ENCODE measurements at regions not wholly inside any gene's neighbourhood (a gene's known extent, or its start where the extent isn't known, plus 50 kb on each side); places are given as distances from the start of the nearest gene placed in this dataset.

GRCh38 chr7:27305854-27306253 lies 63.3 kb downstream of the EVX1 start:
- Histone ChIP-seq H3K9me2 (replicated peaks; ENCODE audit: insufficient read depth) (no peaks in the 10 kb centered on the region), H3K27me3 (no peaks in the 10 kb centered on the region), H3K4me1 (ENCODE audit: insufficient read depth) (no peaks in the 10 kb centered on the region), H4K20me1 (ENCODE audit: insufficient read depth, poor library complexity, severe bottlenecking) (no peaks in the 10 kb centered on the region), H3K27ac (no peak overlapping the region), H3K36me3 (replicated peaks; ENCODE audit: insufficient read depth, low read depth) (no peaks in the 10 kb centered on the region), H2AFZ (no peak overlapping the region), H3K4me3 (no peak overlapping the region), H3K79me2 (no peaks in the 10 kb centered on the region), H3K4me2 (no peak overlapping the region), H3K9me3 (ENCODE audit: low read depth) (no peaks in the 10 kb centered on the region)
- no peak for TF ChIP-seq CTCF (IDR thresholded peaks at IDR 0.05; ENCODE audit: poor library complexity)
- TF ChIP-seq EZH2 (IDR thresholded peaks at IDR 0.05; ENCODE audit: borderline replicate concordance): no peak
- no peak for TF ChIP-seq EZH2phosphoT487 (IDR thresholded peaks at IDR 0.05; ENCODE audit: low read depth, severe bottlenecking, unreplicated experiment)
- 79% methylated on average over 6 of the region's 6 CpGs for WGBS (ENCODE audit: low lambda C conversion rate, missing lambda C conversion rate)
- no peak for DNase-seq (ENCODE audit: low spot score)

- no peaks in the 10 kb centered on the region for H3K9me2 ChIP-seq (replicated peaks; ENCODE audit: insufficient read depth)
- H2AFZ ChIP-seq: no peak overlapping the region
- no peak overlapping the region for H3K27ac ChIP-seq
- no peaks in the 10 kb centered on the region for H3K36me3 ChIP-seq (replicated peaks; ENCODE audit: insufficient read depth, low read depth)
- DNase-seq (ENCODE audit: low spot score): no peak
- no peaks in the 10 kb centered on the region for H3K79me2 ChIP-seq
- TF ChIP-seq CTCF (IDR thresholded peaks at IDR 0.05; ENCODE audit: poor library complexity): no peak
- no peak for TF ChIP-seq EZH2 (IDR thresholded peaks at IDR 0.05; ENCODE audit: borderline replicate concordance)
- no peak for TF ChIP-seq EZH2phosphoT487 (IDR thresholded peaks at IDR 0.05; ENCODE audit: low read depth, severe bottlenecking, unreplicated experiment)
- no peaks in the 10 kb centered on the region for H4K20me1 ChIP-seq (ENCODE audit: insufficient read depth, poor library complexity, severe bottlenecking)
- WGBS (ENCODE audit: low lambda C conversion rate, missing lambda C conversion rate): 89% methylated on average over 4 of the region's 4 CpGs
- H3K27me3 ChIP-seq: no peaks in the 10 kb centered on the region
- H3K4me1 ChIP-seq (ENCODE audit: insufficient read depth): peaks cover 16% of the 10 kb centered on the region
- no peaks in the 10 kb centered on the region for H3K9me3 ChIP-seq (ENCODE audit: low read depth)
- H3K4me2 ChIP-seq: no peak overlapping the region
- H3K4me3 ChIP-seq: no peak overlapping the region
These were observed 70.2 kb downstream of the EVX1 start for GRCh38 chr7:27312820-27313219.

- H3K79me2 ChIP-seq: no peaks in the 10 kb centered on the region
- 51% methylated on average over 3 of the region's 3 CpGs for WGBS (ENCODE audit: low lambda C conversion rate, missing lambda C conversion rate)
- no peak overlapping the region for H3K4me3 ChIP-seq
- H3K27me3 ChIP-seq: no peaks in the 10 kb centered on the region
- no peaks in the 10 kb centered on the region for H3K9me2 ChIP-seq (replicated peaks; ENCODE audit: insufficient read depth)
- DNase-seq (ENCODE audit: low spot score): peak; percentile 12
- no peaks in the 10 kb centered on the region for H3K9me3 ChIP-seq (ENCODE audit: low read depth)
- H3K27ac ChIP-seq: peak overlapping the region; percentile 5
- no peak overlapping the region for H2AFZ ChIP-seq
- no peak for TF ChIP-seq CTCF (IDR thresholded peaks at IDR 0.05; ENCODE audit: poor library complexity)
- TF ChIP-seq EZH2phosphoT487 (IDR thresholded peaks at IDR 0.05; ENCODE audit: low read depth, severe bottlenecking, unreplicated experiment): no peak
- TF ChIP-seq EZH2 (IDR thresholded peaks at IDR 0.05; ENCODE audit: borderline replicate concordance): no peak
- peaks cover 16% of the 10 kb centered on the region for H3K4me1 ChIP-seq (ENCODE audit: insufficient read depth)
- no peaks in the 10 kb centered on the region for H3K36me3 ChIP-seq (replicated peaks; ENCODE audit: insufficient read depth, low read depth)
- no peaks in the 10 kb centered on the region for H4K20me1 ChIP-seq (ENCODE audit: insufficient read depth, poor library complexity, severe bottlenecking)
- H3K4me2 ChIP-seq: no peak overlapping the region
These were observed 71.5 kb downstream of the EVX1 start for GRCh38 chr7:27314111-27314510.

- 50% methylated on average over 5 of the region's 5 CpGs for WGBS (ENCODE audit: low lambda C conversion rate, missing lambda C conversion rate)
- Histone ChIP-seq H3K4me2 (peak overlapping the region; percentile 26), H2AFZ (no peak overlapping the region)
These were observed 72.5 kb downstream of the EVX1 start for GRCh38 chr7:27315066-27315465.

More at GRCh38 chr7:27315066-27315465, 72.5 kb downstream of the EVX1 start:
- Histone ChIP-seq H3K4me1 (ENCODE audit: insufficient read depth) (peaks cover 16% of the 10 kb centered on the region), H3K4me3 (no peak overlapping the region), H3K27ac (no peak overlapping the region), H3K36me3 (replicated peaks; ENCODE audit: insufficient read depth, low read depth) (no peaks in the 10 kb centered on the region), H3K9me2 (replicated peaks; ENCODE audit: insufficient read depth) (no peaks in the 10 kb centered on the region), H3K27me3 (no peaks in the 10 kb centered on the region), H4K20me1 (ENCODE audit: insufficient read depth, poor library complexity, severe bottlenecking) (no peaks in the 10 kb centered on the region), H3K9me3 (ENCODE audit: low read depth) (no peaks in the 10 kb centered on the region), H3K79me2 (no peaks in the 10 kb centered on the region)
- no peak for DNase-seq (ENCODE audit: low spot score)
- TF ChIP-seq EZH2phosphoT487 (IDR thresholded peaks at IDR 0.05; ENCODE audit: low read depth, severe bottlenecking, unreplicated experiment) (no peak), EZH2 (IDR thresholded peaks at IDR 0.05; ENCODE audit: borderline replicate concordance) (no peak), CTCF (IDR thresholded peaks at IDR 0.05; ENCODE audit: poor library complexity) (no peak)

Measured in hepatocyte (in vitro differentiated cells).